SK-N-SH (cell line): ENCODE measurements at regions not wholly inside any gene's neighbourhood (a gene's known extent, or its start where the extent isn't known, plus 50 kb on each side); places are given as distances from the start of the nearest gene placed in this dataset.

Source experiments
- CTCF ChIA-PET: fragments of 300-600, 350-600 bp; formaldehyde crosslinking; extraction: SDS; loops from one replicate; lab custom pipeline; 2021; lab: Yijun Ruan, JAX
- POLR2A ChIA-PET: fragments of 350-600 bp; sonication (Branson Sonifier 250); formaldehyde crosslinking; extraction: SDS; loops from one replicate; lab custom pipeline; 2020; ENCODE audit warnings: antibody characterized with exemption, inconsistent platforms; lab: Yijun Ruan, JAX
- DNase-seq: peaks from one replicate; pipeline ENCODE4 v3.0.0; 2012
- H2AFZ ChIP-seq: fragments of 200-600 bp; sonication (generic); 2 replicates; pipeline ENCODE4 v1.8.1; 2016; ENCODE audit warnings: antibody characterized with exemption, mild to moderate bottlenecking, low read depth
- H3F3A ChIP-seq: fragments of 200-600 bp; sonication (generic); replicated peaks from 2 replicates; pipeline ENCODE3; 2016; ENCODE audit warnings: antibody characterized with exemption, mild to moderate bottlenecking; ENCODE audit not compliant: insufficient read depth
- H3K27ac ChIP-seq, 2 experiments: fragments of 200-500 bp in 1 of 2; fragments of 200-600 bp in 1 of 2; sonication (Bioruptor generic) in 1 of 2; sonication (generic), shearing (Covaris generic) in 1 of 2; 2 replicates each; pipeline versions ENCODE4 v1.5.1 to v1.6.1; 2014 to 2016; ENCODE audit warnings: low read depth in 2 of 2, inconsistent platforms in 1 of 2, low read length in 1 of 2, mild to moderate bottlenecking in 1 of 2, mixed read lengths in 1 of 2
- H3K27me3 ChIP-seq: fragments of 200-600 bp; sonication (generic), shearing (Covaris generic); 2 replicates; pipeline ENCODE4 v1.6.1; 2016; ENCODE audit warnings: mixed run types; ENCODE audit not compliant: insufficient read depth
- H3K36me3 ChIP-seq, 2 experiments: fragments of 200-500 bp in 1 of 2; fragments of 200-600 bp in 1 of 2; sonication (Bioruptor generic) in 1 of 2; sonication (generic) in 1 of 2; replicated peaks in 1 of 2; 2 replicates each; pipeline versions ENCODE3 to v1.5.1; 2014 to 2016; ENCODE audit warnings: low read length in 1 of 2, mild to moderate bottlenecking in 1 of 2; ENCODE audit not compliant: insufficient read depth in 2 of 2, control insufficient read depth in 1 of 2
- H3K4me1 ChIP-seq, 2 experiments: fragments of 200-500 bp in 1 of 2; fragments of 200-600 bp in 1 of 2; sonication (Bioruptor generic) in 1 of 2; sonication (generic), shearing (Covaris generic) in 1 of 2; 2 replicates each; pipeline versions ENCODE4 v1.5.1 to v1.6.1; 2014 to 2016; ENCODE audit warnings: low read depth in 1 of 2, low read length in 1 of 2, mixed run types in 1 of 2; ENCODE audit not compliant: insufficient read depth in 2 of 2, control insufficient read depth in 1 of 2
- H3K4me2 ChIP-seq: fragments of 200-600 bp; sonication (generic), shearing (Covaris generic); 2 replicates; pipeline ENCODE4 v1.6.1; 2017; ENCODE audit warnings: mixed run types
- H3K4me3 ChIP-seq, 2 experiments: fragments of 200-500 bp in 1 of 2; fragments of 200-600 bp in 1 of 2; sonication (Bioruptor generic) in 1 of 2; sonication (generic), shearing (Covaris generic) in 1 of 2; 2 replicates each; pipeline versions ENCODE4 v1.5.1 to v1.8.1; 2014 to 2016; ENCODE audit warnings: low read depth in 2 of 2, inconsistent platforms in 1 of 2, low read length in 1 of 2, mild to moderate bottlenecking in 1 of 2, mixed read lengths in 1 of 2, moderate library complexity in 1 of 2
- H3K79me2 ChIP-seq: fragments of 200-600 bp; sonication (generic); 2 replicates; pipeline ENCODE4 v1.8.1; 2017; ENCODE audit warnings: mild to moderate bottlenecking; ENCODE audit not compliant: insufficient read depth
- H3K9ac ChIP-seq: fragments of 200-600 bp; sonication (generic); 2 replicates; pipeline ENCODE4 v1.6.1; 2017; ENCODE audit warnings: mixed run types
- H3K9me2 ChIP-seq: fragments of 200-600 bp; sonication (generic); 2 replicates; pipeline ENCODE4 v1.6.1; 2017; ENCODE audit warnings: mixed run types
- H3K9me3 ChIP-seq: fragments of 200-600 bp; sonication (generic); 2 replicates; pipeline ENCODE4 v1.6.1; 2017; ENCODE audit warnings: mixed run types, mild to moderate bottlenecking, moderate library complexity
- H4K20me1 ChIP-seq: fragments of 200-600 bp; sonication (generic); 2 replicates; pipeline ENCODE4 v1.6.1; 2017; ENCODE audit warnings: mild to moderate bottlenecking, mixed run types; ENCODE audit not compliant: insufficient read depth
- EP300 ChIP-seq, 2 experiments: IDR thresholded peaks; 2 replicates each; pipeline versions ENCODE4 v1.4.0 to v1.6.1; 2012; ENCODE audit warnings: borderline replicate concordance in 1 of 2, low read depth in 1 of 2, low read length in 1 of 2
- EZH2phosphoT487 ChIP-seq: fragments of 200-600 bp; sonication (generic); IDR thresholded peaks from 2 replicates; pipeline ENCODE4 v1.6.1; 2017; ENCODE audit warnings: low read depth, mixed run types, mild to moderate bottlenecking, antibody characterized with exemption, moderate library complexity, borderline replicate concordance
- FOXJ3 ChIP-seq: sonication (generic); formaldehyde crosslinking; IDR thresholded peaks from 2 replicates; pipeline ENCODE4 v1.5.1; 2020; ENCODE audit warnings: mild to moderate bottlenecking, missing genetic modification reagents
- GATA2 ChIP-seq: sonication (generic); formaldehyde crosslinking; IDR thresholded peaks from 2 replicates; pipeline ENCODE4 v1.5.0; 2020; ENCODE audit warnings: mild to moderate bottlenecking, missing genetic modification reagents
- MEF2A ChIP-seq: IDR thresholded peaks from 2 replicates; pipeline ENCODE4 v1.4.0; 2012; ENCODE audit warnings: low read depth, borderline replicate concordance
- MXI1 ChIP-seq: IDR thresholded peaks from 2 replicates; pipeline ENCODE4 v1.6.1; 2012; ENCODE audit warnings: mild to moderate bottlenecking, low read depth, low read length, improper control_type of control experiment
- NRF1 ChIP-seq: IDR thresholded peaks from 2 replicates; pipeline ENCODE4 v1.6.1; 2012; ENCODE audit warnings: low read depth, mild to moderate bottlenecking, low read length
- POLR2AphosphoS5 ChIP-seq: IDR thresholded peaks from 2 replicates; pipeline ENCODE4 v1.6.1; 2012; ENCODE audit warnings: low read depth, low read length
- RCOR1 ChIP-seq: fragments of 150-350 bp; IDR thresholded peaks from 2 replicates; pipeline ENCODE4 v1.6.1; 2017; ENCODE audit warnings: antibody characterized with exemption, low read length
- SMC3 ChIP-seq: IDR thresholded peaks from 2 replicates; pipeline ENCODE4 v1.6.1; 2012; ENCODE audit warnings: low read depth, low read length, improper control_type of control experiment
- TAF1 ChIP-seq: IDR thresholded peaks from 2 replicates; pipeline ENCODE4 v1.6.1; 2012; ENCODE audit warnings: low read depth, mild to moderate bottlenecking, low read length, moderate library complexity, borderline replicate concordance
- WGBS: methylation state at CpG from one replicate; pipeline ENCODE4 v1.1.6; 2017; ENCODE audit warnings: low lambda C conversion rate; 5-methylcytosine and 5-hydroxymethylcytosine counted together
- TF ChIP-seq, protein P1 (sequence below): IDR thresholded peaks from 2 replicates; pipeline ENCODE4 v1.4.0; 2012; ENCODE audit warnings: low read depth, borderline replicate concordance
- TF ChIP-seq, protein P2 (sequence below): IDR thresholded peaks from 2 replicates; pipeline ENCODE4 v1.6.1; 2012; ENCODE audit warnings: mild to moderate bottlenecking, low read depth, low read length, moderate library complexity
- TF ChIP-seq, protein P3 (sequence below): fragments of 150-350 bp; IDR thresholded peaks from 2 replicates; pipeline ENCODE4 v1.6.1; 2017; ENCODE audit warnings: antibody characterized with exemption, low read length, low read depth, borderline replicate concordance
- TF ChIP-seq, protein P4 (sequence below): fragments of 200-600 bp; sonication (generic); IDR thresholded peaks from 2 replicates; pipeline ENCODE4 v1.6.1; 2017; ENCODE audit warnings: antibody characterized with exemption, mild to moderate bottlenecking, moderate library complexity
- TF ChIP-seq, protein P5 (sequence below): IDR thresholded peaks from 2 replicates; pipeline ENCODE4 v1.4.0; 2012; ENCODE audit warnings: low read depth, borderline replicate concordance
- TF ChIP-seq, protein P6 (sequence below): IDR thresholded peaks from 2 replicates; pipeline ENCODE4; 2012
- TF ChIP-seq, protein P7 (sequence below): fragments of 150-350 bp; IDR thresholded peaks from 2 replicates; pipeline ENCODE4 v1.6.1; 2016; ENCODE audit warnings: mild to moderate bottlenecking, low read depth, low read length

DNA sequence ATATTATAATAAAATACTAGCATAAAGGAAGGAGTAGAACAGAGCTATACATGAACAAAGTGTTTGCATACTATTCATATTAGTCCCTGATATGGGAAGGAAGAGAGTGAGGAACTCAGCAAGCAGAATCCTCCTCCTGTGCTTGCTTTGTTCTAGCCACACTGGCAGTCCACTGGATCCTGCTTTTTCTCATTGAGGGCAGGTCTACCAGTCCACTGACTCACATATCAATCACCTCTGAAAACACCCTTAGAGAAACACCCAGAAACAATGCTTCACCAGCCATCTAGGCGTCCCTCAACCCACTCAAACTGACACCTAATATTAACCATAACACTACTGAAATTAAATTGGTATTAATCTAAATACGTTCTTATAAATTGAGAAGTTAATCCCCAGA is 1861.7 kb upstream of the SEL1L start:
- Histone ChIP-seq H3K79me2 (no peaks in the 10 kb centered on the region), H2AFZ (no peak overlapping the region), H3K9me3 (no peaks in the 10 kb centered on the region), H3K4me1 (no peaks in the 10 kb centered on the region), H3K27ac (no peak overlapping the region), H3F3A (no peaks in the 10 kb centered on the region), H3K4me3 (no peak overlapping the region), H3K9ac (no peak overlapping the region), H3K9me2 (no peaks in the 10 kb centered on the region), H3K4me2 (no peak overlapping the region), H3K36me3 (no peaks in the 10 kb centered on the region), H4K20me1 (no peaks in the 10 kb centered on the region), H3K27me3 (no peaks in the 10 kb centered on the region)
- WGBS: 1% methylated on average over 2 of the region's 2 CpGs
- no peak for DNase-seq
- CTCF ChIA-PET: no interaction called here
- no peak for TF ChIP-seq EZH2phosphoT487
- TF ChIP-seq, protein P1, sequence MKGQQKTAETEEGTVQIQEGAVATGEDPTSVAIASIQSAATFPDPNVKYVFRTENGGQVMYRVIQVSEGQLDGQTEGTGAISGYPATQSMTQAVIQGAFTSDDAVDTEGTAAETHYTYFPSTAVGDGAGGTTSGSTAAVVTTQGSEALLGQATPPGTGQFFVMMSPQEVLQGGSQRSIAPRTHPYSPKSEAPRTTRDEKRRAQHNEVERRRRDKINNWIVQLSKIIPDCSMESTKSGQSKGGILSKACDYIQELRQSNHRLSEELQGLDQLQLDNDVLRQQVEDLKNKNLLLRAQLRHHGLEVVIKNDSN: no peak
- no peak for TF ChIP-seq TAF1
- TF ChIP-seq, protein P2, sequence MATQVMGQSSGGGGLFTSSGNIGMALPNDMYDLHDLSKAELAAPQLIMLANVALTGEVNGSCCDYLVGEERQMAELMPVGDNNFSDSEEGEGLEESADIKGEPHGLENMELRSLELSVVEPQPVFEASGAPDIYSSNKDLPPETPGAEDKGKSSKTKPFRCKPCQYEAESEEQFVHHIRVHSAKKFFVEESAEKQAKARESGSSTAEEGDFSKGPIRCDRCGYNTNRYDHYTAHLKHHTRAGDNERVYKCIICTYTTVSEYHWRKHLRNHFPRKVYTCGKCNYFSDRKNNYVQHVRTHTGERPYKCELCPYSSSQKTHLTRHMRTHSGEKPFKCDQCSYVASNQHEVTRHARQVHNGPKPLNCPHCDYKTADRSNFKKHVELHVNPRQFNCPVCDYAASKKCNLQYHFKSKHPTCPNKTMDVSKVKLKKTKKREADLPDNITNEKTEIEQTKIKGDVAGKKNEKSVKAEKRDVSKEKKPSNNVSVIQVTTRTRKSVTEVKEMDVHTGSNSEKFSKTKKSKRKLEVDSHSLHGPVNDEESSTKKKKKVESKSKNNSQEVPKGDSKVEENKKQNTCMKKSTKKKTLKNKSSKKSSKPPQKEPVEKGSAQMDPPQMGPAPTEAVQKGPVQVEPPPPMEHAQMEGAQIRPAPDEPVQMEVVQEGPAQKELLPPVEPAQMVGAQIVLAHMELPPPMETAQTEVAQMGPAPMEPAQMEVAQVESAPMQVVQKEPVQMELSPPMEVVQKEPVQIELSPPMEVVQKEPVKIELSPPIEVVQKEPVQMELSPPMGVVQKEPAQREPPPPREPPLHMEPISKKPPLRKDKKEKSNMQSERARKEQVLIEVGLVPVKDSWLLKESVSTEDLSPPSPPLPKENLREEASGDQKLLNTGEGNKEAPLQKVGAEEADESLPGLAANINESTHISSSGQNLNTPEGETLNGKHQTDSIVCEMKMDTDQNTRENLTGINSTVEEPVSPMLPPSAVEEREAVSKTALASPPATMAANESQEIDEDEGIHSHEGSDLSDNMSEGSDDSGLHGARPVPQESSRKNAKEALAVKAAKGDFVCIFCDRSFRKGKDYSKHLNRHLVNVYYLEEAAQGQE: no peak
- TF ChIP-seq, protein P3, sequence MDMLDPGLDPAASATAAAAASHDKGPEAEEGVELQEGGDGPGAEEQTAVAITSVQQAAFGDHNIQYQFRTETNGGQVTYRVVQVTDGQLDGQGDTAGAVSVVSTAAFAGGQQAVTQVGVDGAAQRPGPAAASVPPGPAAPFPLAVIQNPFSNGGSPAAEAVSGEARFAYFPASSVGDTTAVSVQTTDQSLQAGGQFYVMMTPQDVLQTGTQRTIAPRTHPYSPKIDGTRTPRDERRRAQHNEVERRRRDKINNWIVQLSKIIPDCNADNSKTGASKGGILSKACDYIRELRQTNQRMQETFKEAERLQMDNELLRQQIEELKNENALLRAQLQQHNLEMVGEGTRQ: no peak
- TF ChIP-seq, protein P4, sequence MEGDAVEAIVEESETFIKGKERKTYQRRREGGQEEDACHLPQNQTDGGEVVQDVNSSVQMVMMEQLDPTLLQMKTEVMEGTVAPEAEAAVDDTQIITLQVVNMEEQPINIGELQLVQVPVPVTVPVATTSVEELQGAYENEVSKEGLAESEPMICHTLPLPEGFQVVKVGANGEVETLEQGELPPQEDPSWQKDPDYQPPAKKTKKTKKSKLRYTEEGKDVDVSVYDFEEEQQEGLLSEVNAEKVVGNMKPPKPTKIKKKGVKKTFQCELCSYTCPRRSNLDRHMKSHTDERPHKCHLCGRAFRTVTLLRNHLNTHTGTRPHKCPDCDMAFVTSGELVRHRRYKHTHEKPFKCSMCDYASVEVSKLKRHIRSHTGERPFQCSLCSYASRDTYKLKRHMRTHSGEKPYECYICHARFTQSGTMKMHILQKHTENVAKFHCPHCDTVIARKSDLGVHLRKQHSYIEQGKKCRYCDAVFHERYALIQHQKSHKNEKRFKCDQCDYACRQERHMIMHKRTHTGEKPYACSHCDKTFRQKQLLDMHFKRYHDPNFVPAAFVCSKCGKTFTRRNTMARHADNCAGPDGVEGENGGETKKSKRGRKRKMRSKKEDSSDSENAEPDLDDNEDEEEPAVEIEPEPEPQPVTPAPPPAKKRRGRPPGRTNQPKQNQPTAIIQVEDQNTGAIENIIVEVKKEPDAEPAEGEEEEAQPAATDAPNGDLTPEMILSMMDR: no peak
- TF ChIP-seq EP300 (IDR thresholded peaks at IDR 0.05; ENCODE audit: borderline replicate concordance in 1 of 2, low read depth in 1 of 2, low read length in 1 of 2): no peak
- TF ChIP-seq RCOR1: no peak
- TF ChIP-seq, protein P5, sequence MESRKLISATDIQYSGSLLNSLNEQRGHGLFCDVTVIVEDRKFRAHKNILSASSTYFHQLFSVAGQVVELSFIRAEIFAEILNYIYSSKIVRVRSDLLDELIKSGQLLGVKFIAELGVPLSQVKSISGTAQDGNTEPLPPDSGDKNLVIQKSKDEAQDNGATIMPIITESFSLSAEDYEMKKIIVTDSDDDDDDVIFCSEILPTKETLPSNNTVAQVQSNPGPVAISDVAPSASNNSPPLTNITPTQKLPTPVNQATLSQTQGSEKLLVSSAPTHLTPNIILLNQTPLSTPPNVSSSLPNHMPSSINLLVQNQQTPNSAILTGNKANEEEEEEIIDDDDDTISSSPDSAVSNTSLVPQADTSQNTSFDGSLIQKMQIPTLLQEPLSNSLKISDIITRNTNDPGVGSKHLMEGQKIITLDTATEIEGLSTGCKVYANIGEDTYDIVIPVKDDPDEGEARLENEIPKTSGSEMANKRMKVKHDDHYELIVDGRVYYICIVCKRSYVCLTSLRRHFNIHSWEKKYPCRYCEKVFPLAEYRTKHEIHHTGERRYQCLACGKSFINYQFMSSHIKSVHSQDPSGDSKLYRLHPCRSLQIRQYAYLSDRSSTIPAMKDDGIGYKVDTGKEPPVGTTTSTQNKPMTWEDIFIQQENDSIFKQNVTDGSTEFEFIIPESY: no peak
- TF ChIP-seq NRF1: no peak
- TF ChIP-seq MXI1: no peak
- TF ChIP-seq, protein P6, sequence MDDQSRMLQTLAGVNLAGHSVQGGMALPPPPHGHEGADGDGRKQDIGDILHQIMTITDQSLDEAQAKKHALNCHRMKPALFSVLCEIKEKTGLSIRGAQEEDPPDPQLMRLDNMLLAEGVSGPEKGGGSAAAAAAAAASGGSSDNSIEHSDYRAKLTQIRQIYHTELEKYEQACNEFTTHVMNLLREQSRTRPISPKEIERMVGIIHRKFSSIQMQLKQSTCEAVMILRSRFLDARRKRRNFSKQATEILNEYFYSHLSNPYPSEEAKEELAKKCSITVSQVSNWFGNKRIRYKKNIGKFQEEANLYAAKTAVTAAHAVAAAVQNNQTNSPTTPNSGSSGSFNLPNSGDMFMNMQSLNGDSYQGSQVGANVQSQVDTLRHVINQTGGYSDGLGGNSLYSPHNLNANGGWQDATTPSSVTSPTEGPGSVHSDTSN: no peak
- no peak for TF ChIP-seq MEF2A
- no peak for TF ChIP-seq SMC3
- TF ChIP-seq FOXJ3 (CRISPR knock-in tag): no peak
- TF ChIP-seq, protein P7, sequence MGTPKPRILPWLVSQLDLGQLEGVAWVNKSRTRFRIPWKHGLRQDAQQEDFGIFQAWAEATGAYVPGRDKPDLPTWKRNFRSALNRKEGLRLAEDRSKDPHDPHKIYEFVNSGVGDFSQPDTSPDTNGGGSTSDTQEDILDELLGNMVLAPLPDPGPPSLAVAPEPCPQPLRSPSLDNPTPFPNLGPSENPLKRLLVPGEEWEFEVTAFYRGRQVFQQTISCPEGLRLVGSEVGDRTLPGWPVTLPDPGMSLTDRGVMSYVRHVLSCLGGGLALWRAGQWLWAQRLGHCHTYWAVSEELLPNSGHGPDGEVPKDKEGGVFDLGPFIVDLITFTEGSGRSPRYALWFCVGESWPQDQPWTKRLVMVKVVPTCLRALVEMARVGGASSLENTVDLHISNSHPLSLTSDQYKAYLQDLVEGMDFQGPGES: no peak
- TF ChIP-seq GATA2 (CRISPR knock-in tag): no peak
- TF ChIP-seq POLR2AphosphoS5: no peak
- POLR2A ChIA-PET: no interaction called here
